Peyer's patch (tissue), 4 donors: ENCODE measurements at regions not wholly inside any gene's neighbourhood (a gene's known extent, or its start where the extent isn't known, plus 50 kb on each side); places are given as distances from the start of the nearest gene placed in this dataset.
"Not testable (repeated sequence)": the region's sequence is repeated elsewhere in the genome, so short reads cannot be mapped to it uniquely, and the experiment has no call there.

Experiments used
- CTCF ChIP-seq, 6 experiments: fragments of 450-650 bp in 4 of 6; fragments of 200-600 bp in 2 of 6; sonication (generic) in 1 of 6; IDR thresholded peaks; one replicate each; pipeline ENCODE4 v1.5.1; 2017 to 2019; ENCODE audit warnings: antibody characterized with exemption in 6 of 6, mild to moderate bottlenecking in 3 of 6, moderate library complexity in 1 of 6
- POLR2A ChIP-seq, 2 donors: fragments of 450-650 bp; IDR thresholded peaks; one replicate each; pipeline ENCODE4 v1.5.1; 2017; ENCODE audit warnings: antibody characterized with exemption in 2 of 2, mild to moderate bottlenecking in 2 of 2, moderate library complexity in 2 of 2

GRCh38 chr15:20065508-20065907, 476.1 kb downstream of the GOLGA6L6 start:
- TF ChIP-seq POLR2A, CTCF (IDR thresholded peaks at IDR 0.05): not testable (repeated sequence)
